Neural cell (in vitro differentiated cells): ENCODE measurements at regions not wholly inside any gene's neighbourhood (a gene's known extent, or its start where the extent isn't known, plus 50 kb on each side); places are given as distances from the start of the nearest gene placed in this dataset.

Source experiments
- H2AFZ ChIP-seq: fragments of 200-600, 300-800 bp; sonication (generic), shearing (Covaris generic); 2 replicates; pipeline ENCODE4 v1.6.0; 2014; ENCODE audit warnings: low read depth, mild to moderate bottlenecking, antibody characterized with exemption, low read length, moderate library complexity
- H3F3A ChIP-seq: fragments of 200-600 bp; shearing (Covaris generic); 2 replicates; pipeline ENCODE4 v1.6.1; 2016; ENCODE audit warnings: mild to moderate bottlenecking, moderate library complexity, mixed read lengths, antibody characterized with exemption, low read length; ENCODE audit not compliant: insufficient read depth, poor library complexity, severe bottlenecking
- H3K27ac ChIP-seq: fragments of 200-600, 300-800 bp; sonication (generic), shearing (Covaris generic); 2 replicates; pipeline ENCODE4 v1.5.1; 2014; ENCODE audit warnings: mild to moderate bottlenecking, low read length, moderate library complexity
- H3K27me3 ChIP-seq: fragments of 300-800, 200-600 bp; sonication (generic), shearing (Covaris generic); 2 replicates; pipeline ENCODE4 v1.6.0; 2014; ENCODE audit warnings: mild to moderate bottlenecking, low read depth, low read length, moderate library complexity; ENCODE audit not compliant: insufficient read depth
- H3K36me3 ChIP-seq: fragments of 300-800, 200-600 bp; sonication (generic), shearing (Covaris generic); 2 replicates; pipeline ENCODE4 v1.5.1; 2014; ENCODE audit warnings: mild to moderate bottlenecking, antibody characterized with exemption, low read length, moderate library complexity; ENCODE audit not compliant: insufficient read depth
- H3K4me2 ChIP-seq: fragments of 300-800, 200-600 bp; sonication (generic), shearing (Covaris generic); 2 replicates; pipeline ENCODE4 v1.6.0; 2014; ENCODE audit warnings: mild to moderate bottlenecking, low read length
- H3K4me3 ChIP-seq: fragments of 300-800, 200-600 bp; sonication (generic), shearing (Covaris generic); 2 replicates; pipeline ENCODE4 v1.5.1; 2014; ENCODE audit warnings: mild to moderate bottlenecking, low read length, moderate library complexity
- H3K79me2 ChIP-seq: fragments of 200-600 bp; shearing (Covaris generic); replicated peaks from 2 replicates; pipeline ENCODE4 v1.6.0; 2014; ENCODE audit warnings: mild to moderate bottlenecking, low read length, moderate library complexity; ENCODE audit not compliant: insufficient read depth
- H3K9ac ChIP-seq: fragments of 300-800, 200-600 bp; sonication (generic), shearing (Covaris generic); 2 replicates; pipeline ENCODE4 v1.6.1; 2016; ENCODE audit warnings: mild to moderate bottlenecking, low read length, mixed read lengths
- H3K9me2 ChIP-seq: fragments of 200-600 bp; shearing (Covaris generic); 2 replicates; pipeline ENCODE4 v1.6.1; 2016; ENCODE audit warnings: mild to moderate bottlenecking, low read length, mixed read lengths; ENCODE audit not compliant: insufficient read depth
- H3K9me3 ChIP-seq: fragments of 200-600, 300-800 bp; sonication (generic), shearing (Covaris generic); 2 replicates; pipeline ENCODE4 v1.6.1; 2016; ENCODE audit warnings: mild to moderate bottlenecking, mixed run types, low read length, moderate library complexity, mixed read lengths
- H4K20me1 ChIP-seq: fragments of 200-600 bp; shearing (Covaris generic); 2 replicates; pipeline ENCODE4 v1.6.1; 2016; ENCODE audit warnings: mild to moderate bottlenecking, mixed run types; ENCODE audit not compliant: insufficient read depth
- CTCF ChIP-seq: fragments of 450-650 bp; IDR thresholded peaks from 2 replicates; pipeline ENCODE4 v1.5.1; 2014; ENCODE audit warnings: antibody characterized with exemption, mild to moderate bottlenecking, moderate library complexity; ENCODE audit not compliant: poor library complexity, severe bottlenecking
- EP300 ChIP-seq: fragments of 450-650 bp; conservative IDR thresholded peaks from 2 replicates; pipeline ENCODE4 v1.6.1; 2014; ENCODE audit warnings: antibody characterized with exemption, mild to moderate bottlenecking, moderate library complexity; ENCODE audit not compliant: poor library complexity, severe bottlenecking
- EZH2 ChIP-seq: fragments of 200-600, 300-800 bp; shearing (Covaris generic), sonication (generic); IDR thresholded peaks from 2 replicates; pipeline ENCODE4 v1.6.1; 2014; ENCODE audit warnings: antibody characterized with exemption, low read length, borderline replicate concordance, mild to moderate bottlenecking; ENCODE audit not compliant: insufficient read depth, poor library complexity, severe bottlenecking
- MXI1 ChIP-seq: fragments of 450-650 bp; conservative IDR thresholded peaks from 2 replicates; pipeline ENCODE4 v1.6.1; 2014; ENCODE audit warnings: antibody characterized with exemption, mild to moderate bottlenecking; ENCODE audit not compliant: poor library complexity, severe bottlenecking
- POLR2AphosphoS5 ChIP-seq: IDR thresholded peaks from 2 replicates; pipeline ENCODE4 v1.6.1; 2012
- RAD21 ChIP-seq: fragments of 450-650 bp; conservative IDR thresholded peaks from 2 replicates; pipeline ENCODE4 v1.6.1; 2014; ENCODE audit warnings: antibody characterized with exemption, mild to moderate bottlenecking, moderate library complexity
- SMC3 ChIP-seq: fragments of 450-650 bp; conservative IDR thresholded peaks from 2 replicates; pipeline ENCODE4 v1.6.1; 2014; ENCODE audit warnings: antibody characterized with exemption, mild to moderate bottlenecking, moderate library complexity; ENCODE audit not compliant: poor library complexity
- TAF1 ChIP-seq: IDR thresholded peaks from 2 replicates; pipeline ENCODE4 v1.6.1; 2012; ENCODE audit warnings: low read depth
- TF ChIP-seq, protein P1 (sequence below): IDR thresholded peaks from 2 replicates; pipeline ENCODE4 v1.6.1; 2012; ENCODE audit warnings: borderline replicate concordance

- Histone ChIP-seq H3K27me3 (no peaks in the 10 kb centered on the region), H3K9ac (no peak overlapping the region), H3F3A (no peaks in the 10 kb centered on the region), H4K20me1 (no peaks in the 10 kb centered on the region), H3K9me2 (no peaks in the 10 kb centered on the region), H3K4me2 (no peak overlapping the region), H3K36me3 (no peaks in the 10 kb centered on the region), H3K4me3 (no peak overlapping the region), H3K9me3 (no peaks in the 10 kb centered on the region), H3K27ac (no peak overlapping the region), H2AFZ (no peak overlapping the region), H3K79me2 (no peaks in the 10 kb centered on the region)
- TF ChIP-seq POLR2AphosphoS5 = no peak
- TF ChIP-seq RAD21 = no peak
- TF ChIP-seq TAF1 = no peak
- TF ChIP-seq SMC3 = no peak
- TF ChIP-seq, protein P1, sequence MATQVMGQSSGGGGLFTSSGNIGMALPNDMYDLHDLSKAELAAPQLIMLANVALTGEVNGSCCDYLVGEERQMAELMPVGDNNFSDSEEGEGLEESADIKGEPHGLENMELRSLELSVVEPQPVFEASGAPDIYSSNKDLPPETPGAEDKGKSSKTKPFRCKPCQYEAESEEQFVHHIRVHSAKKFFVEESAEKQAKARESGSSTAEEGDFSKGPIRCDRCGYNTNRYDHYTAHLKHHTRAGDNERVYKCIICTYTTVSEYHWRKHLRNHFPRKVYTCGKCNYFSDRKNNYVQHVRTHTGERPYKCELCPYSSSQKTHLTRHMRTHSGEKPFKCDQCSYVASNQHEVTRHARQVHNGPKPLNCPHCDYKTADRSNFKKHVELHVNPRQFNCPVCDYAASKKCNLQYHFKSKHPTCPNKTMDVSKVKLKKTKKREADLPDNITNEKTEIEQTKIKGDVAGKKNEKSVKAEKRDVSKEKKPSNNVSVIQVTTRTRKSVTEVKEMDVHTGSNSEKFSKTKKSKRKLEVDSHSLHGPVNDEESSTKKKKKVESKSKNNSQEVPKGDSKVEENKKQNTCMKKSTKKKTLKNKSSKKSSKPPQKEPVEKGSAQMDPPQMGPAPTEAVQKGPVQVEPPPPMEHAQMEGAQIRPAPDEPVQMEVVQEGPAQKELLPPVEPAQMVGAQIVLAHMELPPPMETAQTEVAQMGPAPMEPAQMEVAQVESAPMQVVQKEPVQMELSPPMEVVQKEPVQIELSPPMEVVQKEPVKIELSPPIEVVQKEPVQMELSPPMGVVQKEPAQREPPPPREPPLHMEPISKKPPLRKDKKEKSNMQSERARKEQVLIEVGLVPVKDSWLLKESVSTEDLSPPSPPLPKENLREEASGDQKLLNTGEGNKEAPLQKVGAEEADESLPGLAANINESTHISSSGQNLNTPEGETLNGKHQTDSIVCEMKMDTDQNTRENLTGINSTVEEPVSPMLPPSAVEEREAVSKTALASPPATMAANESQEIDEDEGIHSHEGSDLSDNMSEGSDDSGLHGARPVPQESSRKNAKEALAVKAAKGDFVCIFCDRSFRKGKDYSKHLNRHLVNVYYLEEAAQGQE = no peak
- no peak for TF ChIP-seq CTCF
- TF ChIP-seq MXI1 = no peak
- TF ChIP-seq EP300 = no peak
- no peak for TF ChIP-seq EZH2
Measured at GRCh38 chr13:85575110-85575509, 224.1 kb downstream of the SLITRK6 start.

DNA sequence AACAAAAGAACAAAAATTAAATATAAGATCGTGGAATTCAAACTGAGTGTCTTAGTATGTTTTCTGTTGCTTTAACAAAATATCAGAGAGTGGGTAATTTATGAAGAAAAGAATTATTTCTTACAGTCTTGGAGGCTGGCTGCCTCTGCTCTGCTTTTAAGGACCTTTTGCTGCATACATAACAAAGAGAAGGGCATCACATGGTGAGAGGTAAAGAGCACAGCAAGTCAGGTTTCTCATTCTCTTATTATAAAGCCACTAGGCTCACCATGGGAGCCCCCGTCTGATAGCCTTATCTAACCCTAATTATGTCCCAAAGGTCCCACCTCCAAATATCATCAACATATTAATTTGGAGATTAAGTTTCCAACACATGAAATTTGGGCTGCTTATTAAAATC lies 231.3 kb downstream of the SLITRK6 start:
- no peak overlapping the region for H3K4me3 ChIP-seq
- H4K20me1 ChIP-seq = no peaks in the 10 kb centered on the region
- H3F3A ChIP-seq = no peaks in the 10 kb centered on the region
- H3K27ac ChIP-seq = no peak overlapping the region
- H3K9me2 ChIP-seq = no peaks in the 10 kb centered on the region
- no peak overlapping the region for H2AFZ ChIP-seq
- no peaks in the 10 kb centered on the region for H3K9me3 ChIP-seq
- H3K36me3 ChIP-seq = no peaks in the 10 kb centered on the region
- H3K9ac ChIP-seq = no peak overlapping the region
- H3K4me2 ChIP-seq = no peak overlapping the region
- no peaks in the 10 kb centered on the region for H3K27me3 ChIP-seq
- no peak for TF ChIP-seq MXI1
- no peak for TF ChIP-seq TAF1
- TF ChIP-seq EZH2 = no peak
- TF ChIP-seq POLR2AphosphoS5 = no peak
- TF ChIP-seq CTCF = no peak
- TF ChIP-seq, protein P1 = no peak
- TF ChIP-seq EP300 = no peak
- TF ChIP-seq RAD21 = no peak
- TF ChIP-seq SMC3 = no peak
- no peaks in the 10 kb centered on the region for H3K79me2 ChIP-seq
